ENCODE measurements at regions not wholly inside any gene's neighbourhood (a gene's known extent, or its start where the extent isn't known, plus 50 kb on each side); places are given as distances from the start of the nearest gene placed in this dataset.

GRCh38 chr4:36872679-36873078 is 371.9 kb upstream of the NWD2 start:
- TF ChIP-seq CTCF (IDR thresholded peaks at IDR 0.05 in 4 of 5, conservative IDR thresholded peaks at IDR 0.05 in 1 of 5): no peak
- no peak for TF ChIP-seq POLR2A (IDR thresholded peaks at IDR 0.05)

All from gastrocnemius medialis (tissue), 4 donors.